Duodenal mucosa (tissue), 2 donors: ENCODE measurements at regions not wholly inside any gene's neighbourhood (a gene's known extent, or its start where the extent isn't known, plus 50 kb on each side); places are given as distances from the start of the nearest gene placed in this dataset.
"Not testable (repeated sequence)": the region's sequence is repeated elsewhere in the genome, so short reads cannot be mapped to it uniquely, and the experiment has no call there.

Experiments
- H3K27ac ChIP-seq: one replicate; pipeline ENCODE4 v1.7.0; 2013; ENCODE audit warnings: low read depth, low read length
- H3K27me3 ChIP-seq, 2 donors: one replicate each; pipeline ENCODE4 v1.7.0; 2013; ENCODE audit warnings: low read length in 2 of 2, control low read depth in 1 of 2; ENCODE audit not compliant: insufficient read depth in 2 of 2, control insufficient read depth in 1 of 2
- H3K36me3 ChIP-seq, 2 donors: one replicate each; pipeline ENCODE4 v1.7.0; 2013; ENCODE audit warnings: low read length in 2 of 2, control low read depth in 1 of 2; ENCODE audit not compliant: insufficient read depth in 2 of 2, control insufficient read depth in 1 of 2
- H3K4me1 ChIP-seq, 2 donors: one replicate each; pipeline ENCODE4 v1.7.0; 2013; ENCODE audit warnings: low read length in 2 of 2, control low read depth in 1 of 2; ENCODE audit not compliant: insufficient read depth in 2 of 2, control insufficient read depth in 1 of 2
- H3K4me3 ChIP-seq, 2 donors: one replicate each; pipeline ENCODE4 v1.7.0; 2013; ENCODE audit warnings: low read length in 2 of 2, low read depth in 1 of 2
- H3K9ac ChIP-seq, 2 donors: one replicate each; pipeline ENCODE4 v1.7.0; 2013; ENCODE audit warnings: low read length in 2 of 2, low read depth in 1 of 2
- H3K9me3 ChIP-seq, 2 donors: one replicate each; pipeline ENCODE4 v1.7.0; 2013; ENCODE audit warnings: low read length in 2 of 2, control low read depth in 1 of 2; ENCODE audit not compliant: control insufficient read depth in 1 of 2

DNA sequence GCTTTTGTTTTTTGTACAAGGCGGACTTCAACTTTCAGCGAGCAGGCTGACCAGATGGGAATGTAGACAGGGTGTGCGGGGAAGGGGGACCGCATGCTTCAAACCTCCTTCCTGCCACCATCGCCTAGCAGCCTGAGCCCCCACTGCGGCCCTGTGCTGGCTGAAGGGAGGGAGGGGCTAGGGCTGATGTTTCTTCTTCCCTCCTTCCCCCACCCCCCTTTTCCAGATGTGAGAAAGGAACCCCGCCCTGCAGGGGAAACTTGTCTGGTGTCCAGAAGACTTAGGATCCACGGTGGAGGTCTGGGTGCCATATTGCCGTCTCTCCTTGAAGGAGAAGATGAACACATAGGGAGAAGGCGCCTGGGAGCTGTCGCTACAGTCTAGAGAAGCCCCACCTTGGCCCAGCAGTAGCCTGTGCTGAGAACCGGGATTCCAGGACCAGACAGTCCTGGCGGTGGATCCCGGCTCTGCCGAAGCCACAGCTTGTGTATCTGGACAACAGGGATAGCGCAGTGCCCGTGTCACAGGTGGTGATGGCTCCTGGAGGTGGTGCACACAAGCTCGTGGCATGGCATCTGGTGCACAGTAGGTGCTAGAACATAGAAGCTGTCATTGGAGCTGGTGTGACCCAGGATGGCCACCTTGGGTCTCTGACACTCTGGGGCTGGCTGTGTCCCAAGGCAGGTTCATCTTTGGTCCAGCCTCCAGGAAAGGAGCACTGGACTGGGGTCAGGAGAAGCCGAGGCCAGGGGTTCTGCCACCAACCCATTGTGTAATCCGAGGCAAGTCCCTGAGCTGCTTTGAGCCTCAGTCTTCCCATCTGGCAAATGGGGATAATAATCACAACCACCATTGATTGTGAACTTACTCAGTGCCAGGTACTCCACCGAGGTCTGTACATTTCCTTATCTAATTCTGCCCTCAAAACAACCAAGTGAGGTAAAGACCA lies 205.6 kb downstream of the C9orf50 start:
- H3K27me3 ChIP-seq = no peaks in the 10 kb centered on the region
- H3K9me3 ChIP-seq = no peaks in the 10 kb centered on the region
- H3K27ac ChIP-seq = no peak overlapping the region
- peaks cover 14 to 23% of the 10 kb centered on the region in 2 donors for H3K4me1 ChIP-seq
- no peak overlapping the region for H3K4me3 ChIP-seq
- no peak overlapping the region for H3K9ac ChIP-seq
- no peaks in the 10 kb centered on the region for H3K36me3 ChIP-seq

DNA sequence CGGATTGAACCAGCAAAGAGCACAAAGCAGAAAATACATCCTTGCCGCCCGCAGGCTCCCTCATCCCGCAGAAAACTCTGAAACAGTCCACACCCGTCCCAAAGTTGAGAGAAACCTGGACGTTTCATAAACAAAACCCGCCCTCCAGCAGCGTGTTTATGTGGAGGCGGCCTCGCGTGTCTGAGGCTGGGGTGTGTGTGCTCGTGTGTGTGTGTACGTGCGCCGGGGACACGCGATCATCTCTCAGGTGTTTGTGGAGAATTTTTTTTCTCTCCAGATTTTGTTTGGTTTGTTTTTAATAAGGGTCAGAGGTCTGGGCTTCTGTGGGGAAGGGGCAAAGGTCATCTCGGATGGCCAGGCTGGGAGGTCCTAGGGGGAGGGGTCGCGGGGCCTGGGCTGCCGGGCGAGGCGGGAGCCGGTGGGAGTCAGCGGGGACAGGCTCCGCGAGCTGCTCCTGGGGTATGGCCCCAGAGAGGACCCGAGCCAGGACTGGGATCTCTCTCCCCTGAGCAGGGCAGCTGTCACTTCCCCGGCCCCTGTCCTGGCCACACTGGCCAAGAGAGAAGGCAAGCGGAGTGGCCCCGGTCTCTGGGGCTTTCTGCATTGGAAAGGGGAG lies 206.4 kb downstream of the C9orf50 start:
- Histone ChIP-seq H3K4me1 (peaks cover 14 to 23% of the 10 kb centered on the region in 2 donors), H3K9me3 (no peaks in the 10 kb centered on the region), H3K9ac (peak overlapping the region; percentile 80 to 96), H3K4me3 (peak overlapping the region; percentile 57 to 66), H3K27ac (peak overlapping the region; percentile 97), H3K36me3 (no peaks in the 10 kb centered on the region), H3K27me3 (no peaks in the 10 kb centered on the region)

DNA sequence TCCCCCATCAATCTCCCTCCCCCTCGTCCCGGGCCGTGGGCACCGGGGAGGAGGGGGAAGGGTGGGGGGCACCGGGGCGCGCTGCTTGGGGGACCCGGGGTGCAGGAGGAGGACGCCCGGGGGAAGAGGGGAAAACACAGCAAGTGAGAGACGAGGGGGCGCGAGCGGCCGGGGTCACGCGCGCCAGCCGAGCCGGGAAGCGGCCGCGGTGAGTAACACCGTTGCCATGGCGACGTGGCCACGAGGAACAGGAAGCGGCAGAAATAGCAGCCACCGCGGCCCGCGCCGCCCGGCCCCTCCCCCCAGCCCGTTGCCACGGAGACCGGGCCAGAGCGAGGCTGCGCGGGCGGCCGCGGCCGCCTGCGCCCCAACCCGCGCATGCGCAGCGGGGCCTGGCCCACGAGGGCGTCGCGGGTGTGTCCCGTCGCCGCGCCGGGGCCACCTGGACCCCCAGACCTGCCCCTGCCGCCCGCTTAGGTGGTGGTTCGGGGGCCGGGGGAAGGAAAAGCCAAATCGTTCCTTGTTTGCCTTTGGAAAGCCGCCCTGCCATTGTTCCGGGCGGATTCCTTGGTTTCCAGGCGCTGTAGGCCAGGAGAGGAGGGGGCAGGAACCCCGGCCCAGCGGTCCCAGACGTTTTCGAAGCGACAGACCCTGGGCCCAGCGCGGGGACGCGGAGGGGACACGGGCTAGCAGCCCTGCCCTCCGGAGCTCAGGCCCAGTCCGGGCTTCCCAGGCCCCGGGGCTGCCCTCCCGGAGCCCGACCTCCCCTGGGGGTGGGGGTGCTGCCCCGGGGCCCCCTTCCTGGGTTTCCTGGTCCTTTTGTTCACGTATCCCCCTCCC lies 207.1 kb downstream of the C9orf50 start:
- H3K4me3 ChIP-seq = peak overlapping the region; percentile 57 to 66
- peak overlapping the region; percentile 97 for H3K27ac ChIP-seq
- H3K4me1 ChIP-seq = peaks cover 20 to 26% of the 10 kb centered on the region in 2 donors
- H3K36me3 ChIP-seq = no peaks in the 10 kb centered on the region
- H3K9me3 ChIP-seq = no peaks in the 10 kb centered on the region
- H3K9ac ChIP-seq = peak overlapping the region; percentile 80 to 96
- H3K27me3 ChIP-seq = no peaks in the 10 kb centered on the region

DNA sequence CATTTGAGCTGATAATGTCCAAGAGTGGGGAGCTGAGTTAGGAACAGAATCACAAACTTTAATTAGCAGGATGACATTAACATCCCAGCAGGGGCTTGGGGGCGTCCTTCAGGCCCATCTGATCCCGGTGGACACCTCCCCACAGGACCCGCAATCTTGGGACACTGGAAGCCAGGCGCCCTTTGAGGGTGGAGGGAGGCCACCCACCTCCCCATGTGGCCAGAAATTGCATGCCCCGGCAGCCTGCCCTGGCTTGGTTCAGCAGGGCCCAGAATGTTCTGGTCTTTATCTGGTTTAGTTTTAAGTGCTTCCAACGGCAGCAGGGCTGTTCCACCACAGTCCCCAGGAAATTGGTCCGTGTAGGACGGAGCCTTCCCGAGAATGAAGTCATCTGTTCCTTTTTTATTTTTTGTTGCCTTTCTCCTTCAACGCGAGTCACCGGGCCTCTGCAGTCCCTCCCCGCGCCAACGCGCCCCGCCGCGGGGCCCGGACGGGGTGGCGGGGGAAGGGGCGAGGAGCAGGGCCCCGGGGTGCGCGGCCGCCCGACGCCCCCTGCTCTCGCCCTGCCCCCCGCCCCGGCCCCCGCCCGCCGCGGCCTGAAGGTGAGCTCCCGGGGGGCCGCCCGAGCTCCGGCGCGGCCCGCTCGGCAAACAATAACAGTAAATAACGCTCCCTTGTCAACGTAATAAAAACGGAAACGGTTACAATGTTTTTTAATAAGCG lies 207.9 kb downstream of the C9orf50 start:
- no peaks in the 10 kb centered on the region for H3K27me3 ChIP-seq
- H3K4me1 ChIP-seq = peaks cover 21 to 27% of the 10 kb centered on the region in 2 donors
- H3K9me3 ChIP-seq = no peaks in the 10 kb centered on the region
- H3K27ac ChIP-seq = peak overlapping the region; percentile 96
- no peaks in the 10 kb centered on the region for H3K36me3 ChIP-seq
- peak overlapping the region; percentile 32 to 61 for H3K4me3 ChIP-seq
- peak overlapping the region; percentile 65 to 96 for H3K9ac ChIP-seq

DNA sequence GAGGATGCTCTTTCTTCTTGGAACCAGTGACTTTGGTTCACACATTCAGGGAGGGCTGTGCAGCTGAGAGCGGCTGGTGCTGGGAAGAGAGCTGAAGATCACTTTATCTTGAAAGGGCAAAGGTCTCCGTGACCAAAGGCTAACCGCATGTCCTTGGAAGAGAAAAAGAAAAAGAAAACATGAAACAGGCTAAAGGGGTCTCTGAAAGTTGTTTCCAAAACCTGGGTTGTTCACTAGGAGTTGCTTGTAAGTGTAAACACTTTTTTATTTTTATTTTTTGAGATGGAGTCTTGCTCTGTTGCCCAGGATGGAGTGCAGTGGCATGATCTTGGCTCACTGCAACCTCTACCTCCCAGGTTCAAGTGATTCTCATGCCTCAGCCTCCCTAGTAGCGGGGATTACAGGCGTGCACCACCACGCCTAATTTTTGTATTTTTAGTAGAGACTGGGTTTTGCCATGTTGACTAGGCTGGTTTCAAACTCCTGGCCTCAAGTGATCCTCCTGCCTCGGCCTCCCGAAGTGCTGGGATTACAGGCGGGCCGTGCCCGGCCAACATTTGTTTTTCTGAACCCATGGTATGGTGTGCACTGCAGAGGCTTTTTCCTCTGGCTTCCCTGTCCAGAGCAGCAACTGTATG lies 208.6 kb downstream of the C9orf50 start:
- not testable (repeated sequence) for H3K36me3 ChIP-seq, H3K4me3 ChIP-seq, H3K27me3 ChIP-seq, H3K9me3 ChIP-seq
- Histone ChIP-seq H3K27ac (peak overlapping the region; percentile 96), H3K4me1 (peaks cover 21 to 27% of the 10 kb centered on the region in 2 donors), H3K9ac (peak overlapping the region in 1 of 2 donors; percentile 45)

- no peaks in the 10 kb centered on the region for H3K9me3 ChIP-seq
- H3K36me3 ChIP-seq = no peaks in the 10 kb centered on the region
- H3K4me3 ChIP-seq = no peak overlapping the region
- H3K4me1 ChIP-seq = peaks cover 21 to 25% of the 10 kb centered on the region in 2 donors
- no peak overlapping the region for H3K27ac ChIP-seq
- peak overlapping the region in 1 of 2 donors; percentile 25 for H3K9ac ChIP-seq
- no peaks in the 10 kb centered on the region for H3K27me3 ChIP-seq
Observed at GRCh38 chr9:129411501-129412175, 209.3 kb downstream of the C9orf50 start.

- Histone ChIP-seq H3K9me3 (no peaks in the 10 kb centered on the region), H3K9ac (no peak overlapping the region), H3K4me3 (no peak overlapping the region), H3K36me3 (no peaks in the 10 kb centered on the region), H3K27ac (no peak overlapping the region), H3K27me3 (no peaks in the 10 kb centered on the region), H3K4me1 (peaks cover 23 to 30% of the 10 kb centered on the region in 2 donors)
Observed at GRCh38 chr9:129410226-129410625, 210.7 kb downstream of the C9orf50 start.

- H3K36me3 ChIP-seq = no peaks in the 10 kb centered on the region
- H3K4me3 ChIP-seq = no peak overlapping the region
- H3K4me1 ChIP-seq = peaks cover 16 to 30% of the 10 kb centered on the region in 2 donors
- H3K27me3 ChIP-seq = no peaks in the 10 kb centered on the region
- no peak overlapping the region for H3K9ac ChIP-seq
- no peaks in the 10 kb centered on the region for H3K9me3 ChIP-seq
- H3K27ac ChIP-seq = no peak overlapping the region
Observed at GRCh38 chr9:129408535-129409215, 212.2 kb downstream of the C9orf50 start.
